ENCODE measurements at regions not wholly inside any gene's neighbourhood (a gene's known extent, or its start where the extent isn't known, plus 50 kb on each side); places are given as distances from the start of the nearest gene placed in this dataset.

DNA sequence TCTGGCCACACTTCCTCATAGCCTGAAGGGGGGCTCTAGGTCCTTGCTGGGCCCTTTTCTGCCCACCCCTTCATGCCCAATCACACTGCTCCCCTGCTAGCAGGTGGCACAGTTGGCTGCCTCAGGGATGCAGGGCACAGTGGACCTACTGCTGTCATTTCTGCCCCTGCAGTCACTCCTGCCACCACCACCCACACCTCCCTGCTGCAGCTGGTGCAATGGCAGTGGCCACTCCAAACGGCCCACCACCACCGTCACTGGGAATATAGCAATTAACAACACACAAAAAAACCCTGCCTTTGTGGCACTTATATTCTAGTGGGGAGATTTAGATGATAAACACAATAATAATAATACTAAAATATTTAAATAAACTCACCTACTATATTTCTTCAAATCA is 162.4 kb upstream of the DUSP10 start:
- no peak for DNase-seq (ENCODE audit: low read depth in 4 of 4, low spot score in 2 of 4)

DNA sequence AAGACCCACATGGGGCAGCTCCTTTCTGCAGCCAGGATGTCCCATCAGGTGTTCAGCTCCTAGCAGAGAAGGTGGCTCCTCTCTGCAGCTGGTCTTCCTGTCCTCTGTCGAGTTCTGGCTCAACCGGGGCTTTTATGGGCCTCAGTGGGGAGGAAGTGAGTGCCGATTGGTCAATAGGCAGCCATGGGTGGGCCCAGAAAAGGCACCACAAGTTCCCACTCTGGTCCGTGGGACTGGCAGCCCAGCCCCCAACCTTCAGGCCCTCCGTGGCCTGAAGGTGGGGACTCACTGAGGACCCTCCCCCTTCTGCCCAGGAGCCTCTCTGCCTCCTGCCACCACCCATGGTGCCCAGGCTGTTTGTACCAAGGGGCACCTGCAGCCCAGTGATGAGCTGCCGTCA is 161.7 kb upstream of the DUSP10 start:
- no peak for DNase-seq (ENCODE audit: low read depth in 4 of 4, low spot score in 2 of 4)

GRCh38 chr1:221902961-221903360 is 161.1 kb upstream of the DUSP10 start:
- DNase-seq (ENCODE audit: low read depth in 4 of 4, low spot score in 2 of 4), result no peak

- DNase-seq (ENCODE audit: low read depth in 4 of 4, low spot score in 2 of 4), result no peak
These were observed 158.8 kb upstream of the DUSP10 start for GRCh38 chr1:221900678-221901077.

DNA sequence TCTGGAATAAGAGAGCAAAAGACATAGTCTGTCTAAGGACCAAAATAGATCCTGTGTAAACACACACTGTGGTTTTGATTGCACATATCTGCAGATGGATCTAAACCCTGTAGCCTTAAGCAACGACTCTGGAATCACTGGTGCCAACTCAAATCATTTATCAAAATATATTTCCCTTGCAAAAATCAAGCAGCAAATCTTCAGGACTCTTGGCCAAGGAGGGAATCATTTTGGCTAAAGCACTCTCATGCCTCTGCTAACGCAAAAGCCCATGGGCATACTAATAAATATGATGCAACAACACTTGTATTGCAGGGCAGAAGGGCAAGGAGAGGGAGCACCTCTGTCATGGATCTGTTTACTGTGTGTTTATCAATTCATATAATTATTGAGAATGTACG is 155.4 kb upstream of the DUSP10 start:
- no peak for DNase-seq (ENCODE audit: low read depth in 4 of 4, low spot score in 2 of 4)

DNA sequence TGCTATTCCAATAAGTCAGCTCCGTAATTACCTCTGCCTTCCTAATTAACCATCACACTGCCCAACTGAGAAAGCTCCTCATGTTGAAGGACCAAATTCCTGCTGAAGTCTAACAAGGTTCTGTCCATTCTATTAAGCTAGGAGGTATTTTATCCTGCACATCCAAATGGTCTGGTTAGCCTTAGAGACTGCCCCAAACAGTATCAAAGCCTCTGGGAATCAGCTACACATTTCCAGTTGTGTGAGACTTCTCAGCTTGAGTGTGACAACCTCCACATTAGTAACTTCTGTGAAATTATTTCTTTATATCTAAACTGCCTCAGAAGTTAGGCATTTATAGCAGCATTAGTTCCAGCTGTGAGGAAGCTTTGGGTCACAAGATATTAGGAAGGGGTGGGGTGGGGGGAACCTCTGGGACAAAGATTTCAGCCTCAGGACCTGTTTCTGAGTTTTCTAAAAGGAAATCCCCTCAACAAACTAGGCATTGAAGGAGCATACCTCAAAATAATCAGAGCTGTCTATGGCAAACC is 150.5 kb upstream of the DUSP10 start:
- DNase-seq (ENCODE audit: low read depth in 4 of 4, low spot score in 2 of 4), result no peak

GRCh38 chr1:221891708-221892107 is 149.8 kb upstream of the DUSP10 start:
- DNase-seq (ENCODE audit: low read depth in 4 of 4, low spot score in 2 of 4), result no peak

- DNase-seq (ENCODE audit: low read depth in 4 of 4, low spot score in 2 of 4), result no peak
These were observed 146.9 kb upstream of the DUSP10 start for GRCh38 chr1:221888801-221889200.

- no peak for DNase-seq (ENCODE audit: low read depth in 4 of 4, low spot score in 2 of 4)
These were observed 146.3 kb upstream of the DUSP10 start for GRCh38 chr1:221888218-221888617.

GRCh38 chr1:221887758-221888157 is 145.9 kb upstream of the DUSP10 start:
- DNase-seq (ENCODE audit: low read depth in 4 of 4, low spot score in 2 of 4), result no peak

- DNase-seq (ENCODE audit: low read depth in 4 of 4, low spot score in 2 of 4), result no peak
These were observed 145.5 kb upstream of the DUSP10 start for GRCh38 chr1:221887415-221887746.

GRCh38 chr1:221886743-221887414 is 145.0 kb upstream of the DUSP10 start:
- DNase-seq (ENCODE audit: low read depth in 4 of 4, low spot score in 2 of 4), result no peak

DNA sequence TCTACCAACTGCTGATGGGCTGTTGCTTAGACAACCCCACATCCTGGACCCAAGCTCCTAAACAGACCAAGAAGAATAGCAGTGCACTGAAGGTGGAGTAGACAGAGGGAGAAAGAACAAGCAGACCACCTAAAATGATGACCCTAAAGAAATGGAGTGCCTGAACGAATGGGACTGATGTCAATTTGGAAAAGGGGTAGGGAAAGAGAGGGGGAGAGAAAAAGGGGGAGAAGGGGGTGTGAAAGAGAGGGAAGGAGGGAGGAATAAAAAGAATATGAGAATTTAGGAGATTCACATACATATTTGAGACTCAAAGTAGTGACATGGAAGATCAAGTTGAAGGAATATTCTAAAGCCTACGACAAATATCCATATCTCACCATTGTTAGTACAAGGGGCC is 144.4 kb upstream of the DUSP10 start:
- no peak for DNase-seq (ENCODE audit: low read depth in 4 of 4, low spot score in 2 of 4)

GRCh38 chr1:221884821-221885220 is 142.9 kb upstream of the DUSP10 start:
- no peak for DNase-seq (ENCODE audit: low read depth in 4 of 4, low spot score in 2 of 4)

DNA sequence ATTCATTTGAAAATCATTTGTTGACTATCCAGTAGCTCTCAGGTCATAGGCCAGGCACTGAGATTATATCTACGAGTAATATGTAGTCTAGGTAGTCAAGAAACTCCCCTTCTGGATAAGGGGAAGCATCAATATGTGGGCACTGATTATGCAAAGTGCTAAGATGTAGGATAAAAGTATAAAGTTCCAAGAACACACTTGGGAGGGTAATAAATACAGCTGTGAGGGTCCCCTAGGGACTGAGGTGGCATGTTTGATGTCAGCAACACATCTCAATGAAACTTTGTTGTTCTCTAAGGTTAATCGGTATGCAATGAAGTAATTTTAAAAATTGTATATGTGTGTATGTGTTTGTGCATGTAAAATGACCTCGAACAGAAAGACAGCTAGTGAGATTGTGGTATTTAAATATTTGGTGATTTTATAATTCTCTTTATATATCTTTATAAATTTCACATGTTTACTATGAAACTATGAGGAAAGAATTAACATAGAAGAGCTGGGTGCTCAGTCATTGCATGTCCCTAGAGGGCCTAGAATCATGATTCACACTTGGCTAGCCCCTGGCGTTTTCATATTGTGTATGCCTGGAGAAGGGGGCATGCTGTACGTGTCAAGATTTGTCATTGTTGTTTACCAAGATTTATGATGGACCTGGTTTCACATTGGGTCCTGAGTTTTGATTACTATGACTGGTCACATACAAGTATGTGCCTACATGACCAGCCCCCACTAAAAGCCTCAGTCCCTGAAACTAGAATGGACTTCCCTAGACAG is 140.1 kb upstream of the DUSP10 start:
- no peak for DNase-seq (ENCODE audit: low read depth in 4 of 4, low spot score in 2 of 4)

DNA sequence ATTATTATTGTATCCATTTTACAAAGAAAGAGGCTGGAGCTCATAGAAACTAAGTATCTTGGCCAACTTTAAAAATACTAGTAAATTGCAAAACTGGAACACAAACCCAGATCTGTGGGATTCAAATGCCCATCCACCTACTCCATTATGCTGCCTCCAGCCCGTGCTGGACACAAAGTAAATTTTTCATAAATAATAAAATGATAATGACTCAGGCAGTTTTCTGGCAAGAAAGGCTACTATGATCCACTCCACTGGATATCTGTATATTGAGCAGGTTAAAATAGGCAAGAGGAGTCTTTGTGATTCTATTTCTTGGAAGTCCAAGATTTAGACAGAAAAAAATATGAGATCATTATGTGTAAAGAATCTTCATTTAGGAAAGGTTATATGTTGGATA is 138.3 kb upstream of the DUSP10 start:
- no peak for DNase-seq (ENCODE audit: low read depth in 4 of 4, low spot score in 2 of 4)

- DNase-seq (ENCODE audit: low read depth in 4 of 4, low spot score in 2 of 4), result no peak
These were observed 136.2 kb upstream of the DUSP10 start for GRCh38 chr1:221878134-221878533.

DNA sequence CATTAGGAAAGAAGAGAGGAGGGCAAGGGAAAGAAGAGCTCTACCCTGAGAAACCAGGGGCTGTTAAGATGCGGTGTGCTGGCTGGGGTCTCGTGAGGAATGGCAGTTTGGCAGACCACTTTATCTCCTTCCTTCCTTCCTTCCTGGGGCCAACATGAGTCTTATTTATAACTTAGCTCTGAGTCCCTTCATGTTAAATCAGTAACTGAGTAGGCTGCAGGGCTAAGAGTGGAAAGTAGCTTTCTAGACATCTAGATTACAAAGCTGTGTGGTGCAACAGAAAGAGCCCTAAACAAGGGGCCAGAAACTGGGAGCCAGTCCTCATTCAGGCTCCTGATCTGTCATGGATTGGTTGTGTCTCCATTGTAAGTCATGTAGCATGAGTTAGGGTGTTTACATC is 135.4 kb upstream of the DUSP10 start:
- no peak for DNase-seq (ENCODE audit: low read depth in 4 of 4, low spot score in 2 of 4)

DNA sequence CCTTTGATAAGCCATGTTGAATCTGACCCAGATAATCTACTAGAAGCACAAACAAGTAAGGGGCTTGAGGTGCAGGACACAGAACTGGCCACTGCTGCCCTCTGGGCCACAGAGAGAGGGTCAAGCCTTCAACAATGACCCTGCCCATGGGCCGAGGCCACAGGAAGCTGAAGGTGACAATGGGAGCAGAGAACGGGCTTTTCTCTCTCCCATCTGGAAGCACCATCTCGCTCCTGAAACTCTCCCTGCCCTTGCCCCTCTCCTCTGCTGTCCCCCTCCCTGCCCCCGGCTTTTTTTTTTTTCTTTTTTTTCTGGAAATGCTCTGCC is 133.1 kb upstream of the DUSP10 start:
- DNase-seq (ENCODE audit: low read depth in 4 of 4, low spot score in 2 of 4), result no peak

- DNase-seq (ENCODE audit: low read depth in 4 of 4, low spot score in 2 of 4), result no peak
These were observed 132.6 kb upstream of the DUSP10 start for GRCh38 chr1:221874285-221875003.

- no peak for DNase-seq (ENCODE audit: low read depth in 4 of 4, low spot score in 2 of 4)
These were observed 131.8 kb upstream of the DUSP10 start for GRCh38 chr1:221873673-221874072.

GRCh38 chr1:221871056-221871455 is 129.2 kb upstream of the DUSP10 start:
- no peak for DNase-seq (ENCODE audit: low read depth in 4 of 4, low spot score in 2 of 4)

Data from left renal cortex interstitium (tissue), 4 donors.